H1 (cell line): ENCODE measurements at regions not wholly inside any gene's neighbourhood (a gene's known extent, or its start where the extent isn't known, plus 50 kb on each side); places are given as distances from the start of the nearest gene placed in this dataset.

Experiments
- CTCF ChIA-PET: fragments of 300-600 bp; sonication (Branson Sonifier 250); formaldehyde crosslinking; loops from one replicate; lab custom pipeline; 2021; ENCODE audit not compliant: partially characterized antibody; lab: Charles Lee
- POLR2A ChIA-PET: fragments of 300-600 bp; sonication (Branson Sonifier 250); formaldehyde crosslinking; loops from one replicate; lab custom pipeline; 2021; ENCODE audit warnings: inconsistent platforms; ENCODE audit not compliant: partially characterized antibody; lab: Charles Lee
- DNase-seq, 2 experiments: peaks; one replicate each; pipeline versions ENCODE4 v3.0.0 to v3.0.0-alpha.2; 2010 to 2022; ENCODE audit warnings: low spot score in 2 of 2, low read depth in 1 of 2, mixed read lengths in 1 of 2
- FAIRE-seq: peaks from 2 replicates; lab custom pipeline; 2011; peaks lifted over from hg19 to GRCh38; lab: Jason Lieb, UNC
- H2AFZ ChIP-seq: 2 replicates; pipeline ENCODE4 v1.8.1; 2012; ENCODE audit warnings: low read length, inconsistent platforms
- H2AK5ac ChIP-seq: 2 replicates; pipeline ENCODE4 v1.6.1; 2013; ENCODE audit warnings: low read depth, low read length
- H2BK120ac ChIP-seq: replicated peaks from 2 replicates; pipeline ENCODE3; 2013; ENCODE audit warnings: low read depth, low read length, inconsistent platforms
- H2BK12ac ChIP-seq: 2 replicates; pipeline ENCODE4 v1.6.1; 2013; ENCODE audit warnings: low read depth, low read length
- H2BK15ac ChIP-seq: 2 replicates; pipeline ENCODE4 v1.6.1; 2013; ENCODE audit warnings: low read length
- H2BK20ac ChIP-seq: 2 replicates; pipeline ENCODE4 v1.6.1; 2013; ENCODE audit warnings: low read length
- H2BK5ac ChIP-seq: 2 replicates; pipeline ENCODE4 v1.6.1; 2013; ENCODE audit warnings: low read depth, low read length
- H3K14ac ChIP-seq: 2 replicates; pipeline ENCODE4 v1.6.1; 2013; ENCODE audit warnings: inconsistent platforms; ENCODE audit not compliant: insufficient read length
- H3K18ac ChIP-seq: 2 replicates; pipeline ENCODE4 v1.6.1; 2013; ENCODE audit warnings: low read length; ENCODE audit errors: extremely low read depth
- H3K23ac ChIP-seq: 2 replicates; pipeline ENCODE4 v1.6.1; 2013; ENCODE audit warnings: inconsistent platforms; ENCODE audit not compliant: insufficient read length
- H3K23me2 ChIP-seq: 2 replicates; pipeline ENCODE4 v1.6.1; 2013; ENCODE audit warnings: low read depth, low read length
- H3K27ac ChIP-seq: 2 replicates; pipeline ENCODE4 v1.6.1; 2011; ENCODE audit warnings: low read depth, low read length, inconsistent platforms
- H3K27me3 ChIP-seq, 4 experiments: replicated peaks in 1 of 4; 1 replicate in 1 of 4; 2 replicates in 3 of 4; pipeline versions ENCODE4 v1.6.1 to v1.8.1; 2011 to 2013; ENCODE audit warnings: low read length in 3 of 4, mild to moderate bottlenecking in 3 of 4, inconsistent platforms in 2 of 4, mixed read lengths in 2 of 4, moderate library complexity in 1 of 4; ENCODE audit not compliant: control insufficient read depth in 3 of 4, insufficient read depth in 3 of 4; ENCODE audit errors: extremely low read depth in 1 of 4
- H3K36me3 ChIP-seq, 4 experiments: 2 replicates each; pipeline versions ENCODE4 v1.6.1 to v1.8.1; 2011 to 2013; ENCODE audit warnings: mild to moderate bottlenecking in 4 of 4, low read length in 3 of 4, moderate library complexity in 2 of 4, control low read depth in 1 of 4, inconsistent platforms in 1 of 4; ENCODE audit not compliant: insufficient read depth in 4 of 4, control insufficient read depth in 2 of 4
- H3K4ac ChIP-seq: replicated peaks from 2 replicates; pipeline ENCODE3; 2013; ENCODE audit warnings: low read length, low read depth, mixed read lengths, inconsistent platforms; ENCODE audit not compliant: insufficient read length
- H3K4me1 ChIP-seq, 4 experiments: replicated peaks in 1 of 4; 1 replicate in 1 of 4; 2 replicates in 3 of 4; pipeline versions ENCODE4 v1.6.1 to v1.8.1; 2011 to 2013; ENCODE audit warnings: low read length in 3 of 4, inconsistent platforms in 2 of 4, mixed read lengths in 1 of 4; ENCODE audit not compliant: insufficient read depth in 4 of 4, control insufficient read depth in 3 of 4
- H3K4me2 ChIP-seq, 2 experiments: 2 replicates each; pipeline versions ENCODE4 v1.6.1 to v1.8.1; 2011 to 2013; ENCODE audit warnings: low read depth in 2 of 2, low read length in 2 of 2, control low read depth in 1 of 2, inconsistent platforms in 1 of 2, mild to moderate bottlenecking in 1 of 2; ENCODE audit not compliant: insufficient read depth in 1 of 2
- H3K4me3 ChIP-seq, 4 experiments: fragments of 200-600, 300-600 bp in 1 of 4; sonication (generic), shearing (Covaris generic), sonication (Bioruptor Twin) in 1 of 4; 2 replicates each; pipeline versions ENCODE4 v1.5.1 to v1.8.1; 2011 to 2016; ENCODE audit warnings: low read length in 4 of 4, low read depth in 3 of 4, control low read depth in 2 of 4, inconsistent platforms in 2 of 4, mild to moderate bottlenecking in 2 of 4, mixed read lengths in 1 of 4, moderate library complexity in 1 of 4; ENCODE audit not compliant: insufficient read depth in 2 of 4; ENCODE audit errors: extremely low read depth in 1 of 4
- H3K56ac ChIP-seq: replicated peaks from 2 replicates; pipeline ENCODE3; 2013; ENCODE audit warnings: low read depth, mild to moderate bottlenecking, mixed read lengths, low read length, inconsistent platforms; ENCODE audit not compliant: insufficient read length
- H3K79me1 ChIP-seq: 2 replicates; pipeline ENCODE4 v1.6.1; 2013; ENCODE audit warnings: low read depth, low read length, control low read depth
- H3K79me2 ChIP-seq, 2 experiments: 2 replicates each; pipeline versions ENCODE4 v1.6.1 to v1.8.1; 2012 to 2013; ENCODE audit warnings: low read length in 2 of 2, mild to moderate bottlenecking in 2 of 2, inconsistent platforms in 1 of 2; ENCODE audit not compliant: insufficient read depth in 2 of 2, control insufficient read depth in 1 of 2
- H3K9ac ChIP-seq, 4 experiments: replicated peaks in 1 of 4; 1 replicate in 1 of 4; 2 replicates in 3 of 4; pipeline versions ENCODE4 v1.6.1 to v1.8.1; 2011 to 2013; ENCODE audit warnings: low read depth in 3 of 4, low read length in 3 of 4, control low read depth in 2 of 4, mild to moderate bottlenecking in 2 of 4, moderate library complexity in 2 of 4, inconsistent platforms in 1 of 4; ENCODE audit errors: extremely low read depth in 1 of 4
- H3K9me3 ChIP-seq, 2 experiments: 2 replicates each; pipeline versions ENCODE4 v1.6.1 to v1.8.1; 2012 to 2013; ENCODE audit warnings: mild to moderate bottlenecking in 2 of 2, moderate library complexity in 2 of 2, control low read depth in 1 of 2, inconsistent platforms in 1 of 2, low read depth in 1 of 2, low read length in 1 of 2, mixed read lengths in 1 of 2; ENCODE audit not compliant: insufficient read depth in 2 of 2
- H4K20me1 ChIP-seq, 2 experiments: replicated peaks in 1 of 2; 2 replicates each; pipeline versions ENCODE3 to v1.8.1; 2011 to 2013; ENCODE audit warnings: inconsistent platforms in 2 of 2, low read length in 2 of 2, mild to moderate bottlenecking in 1 of 2; ENCODE audit not compliant: insufficient read depth in 2 of 2, control insufficient read depth in 1 of 2
- H4K5ac ChIP-seq: 2 replicates; pipeline ENCODE4 v1.6.1; 2013; ENCODE audit warnings: low read length, low read depth, mixed read lengths, inconsistent platforms; ENCODE audit not compliant: insufficient read length
- H4K8ac ChIP-seq: 2 replicates; pipeline ENCODE4 v1.8.0; 2013; ENCODE audit warnings: mild to moderate bottlenecking, moderate library complexity, low read length, inconsistent platforms; ENCODE audit not compliant: insufficient read depth; ENCODE audit errors: extremely low read depth
- H4K91ac ChIP-seq: replicated peaks from 2 replicates; pipeline ENCODE3; 2013; ENCODE audit warnings: low read length, mixed read lengths, inconsistent platforms; ENCODE audit not compliant: insufficient read length
- BACH1 ChIP-seq: IDR thresholded peaks from 2 replicates; pipeline ENCODE4 v1.6.1; 2012; ENCODE audit warnings: low read length, improper control_type of control experiment
- JUN ChIP-seq: IDR thresholded peaks from 2 replicates; pipeline ENCODE4 v1.6.1; 2011; ENCODE audit warnings: low read depth, mild to moderate bottlenecking, improper control_type of control experiment, low read length
- RAD21 ChIP-seq, 2 experiments: IDR thresholded peaks in 1 of 2; conservative IDR thresholded peaks in 1 of 2; 2 replicates each; pipeline ENCODE4 v1.6.1; 2011; ENCODE audit warnings: low read depth in 2 of 2, low read length in 2 of 2, improper control_type of control experiment in 1 of 2, inconsistent platforms in 1 of 2, mild to moderate bottlenecking in 1 of 2, moderate library complexity in 1 of 2
- SIN3A ChIP-seq, 2 experiments: IDR thresholded peaks in 1 of 2; conservative IDR thresholded peaks in 1 of 2; 2 replicates each; pipeline ENCODE4 v1.6.1; 2011 to 2012; ENCODE audit warnings: low read length in 2 of 2, improper control_type of control experiment in 1 of 2, low read depth in 1 of 2, mild to moderate bottlenecking in 1 of 2
- YY1 ChIP-seq: IDR thresholded peaks from 2 replicates; pipeline ENCODE4 v1.6.1; 2011; ENCODE audit warnings: low read depth, mild to moderate bottlenecking, low read length
- WGBS, 2 experiments: shearing (Covaris generic) in 1 of 2; methylation state at CpG; one replicate each; pipeline versions ENCODE4 v1.1.6 to v1.1.7; 2013 to 2015; ENCODE audit warnings: low lambda C conversion rate in 2 of 2, mixed read lengths in 2 of 2, inconsistent platforms in 1 of 2, low coverage in 1 of 2, missing lambda C conversion rate in 1 of 2; ENCODE audit not compliant: insufficient replicate concordance in 2 of 2, insufficient coverage in 1 of 2, insufficient read length in 1 of 2; ENCODE audit errors: extremely low coverage in 1 of 2, missing lambda C conversion rate in 1 of 2; 5-methylcytosine and 5-hydroxymethylcytosine counted together

DNA sequence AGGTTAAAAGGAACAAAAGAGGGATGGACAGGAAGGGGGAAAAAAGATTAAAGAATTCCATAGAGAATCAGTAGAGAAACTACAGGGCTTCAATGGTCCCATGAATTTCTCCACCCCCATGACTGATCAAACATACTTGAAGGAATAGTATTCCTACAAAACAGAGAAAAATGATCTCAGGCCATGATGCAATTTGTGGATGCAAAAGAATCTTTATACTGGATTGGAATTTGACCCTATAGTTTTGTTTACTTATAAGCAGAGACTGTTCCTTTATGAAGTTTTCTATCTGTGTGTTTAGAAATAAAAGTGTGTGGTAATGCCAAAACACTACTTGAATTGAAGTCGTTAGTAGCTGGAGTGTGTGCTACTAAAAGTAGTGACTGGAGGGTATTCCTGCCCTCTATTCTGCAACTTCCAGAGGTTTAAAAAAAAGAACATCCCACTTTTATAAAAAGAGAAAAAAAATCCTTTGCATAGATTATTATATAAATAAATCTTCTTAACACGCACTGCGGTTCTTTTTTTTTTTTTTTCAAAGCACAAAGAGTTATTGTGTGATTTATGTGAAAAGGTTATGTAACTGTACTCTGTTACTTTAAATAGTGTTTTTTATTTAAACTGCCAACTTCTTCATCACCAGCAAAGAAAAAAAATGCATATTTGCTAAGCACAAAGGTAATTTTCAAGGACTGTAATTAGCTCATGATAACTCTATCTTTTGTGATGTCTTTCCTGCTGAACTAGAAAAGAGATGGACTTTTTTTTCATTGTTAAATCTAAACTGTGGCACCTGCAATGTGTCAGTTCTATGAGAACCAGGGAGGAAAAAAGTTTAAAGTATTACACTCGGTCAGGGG, 214.5 kb upstream of the CITED2 start:
- H4K91ac ChIP-seq: no peak overlapping the region
- H3K23ac ChIP-seq: no peak overlapping the region
- TF ChIP-seq RAD21 (IDR thresholded peaks at IDR 0.05 in 1 of 2, conservative IDR thresholded peaks at IDR 0.05 in 1 of 2; ENCODE audit: low read depth in 2 of 2, low read length in 2 of 2): no peak
- no peak for TF ChIP-seq JUN
- no peak for TF ChIP-seq YY1
- TF ChIP-seq BACH1: no peak
- TF ChIP-seq SIN3A (conservative IDR thresholded peaks at IDR 0.05 in 1 of 2, IDR thresholded peaks at IDR 0.05 in 1 of 2; ENCODE audit: low read depth in 1 of 2, low read length in 2 of 2): no peak
- H3K18ac ChIP-seq: no peak overlapping the region
- no peak overlapping the region for H2BK20ac ChIP-seq
- no peak overlapping the region for H3K4me2 ChIP-seq
- H3K23me2 ChIP-seq: no peaks in the 10 kb centered on the region
- H3K36me3 ChIP-seq: no peaks in the 10 kb centered on the region
- ChIA-PET CTCF (interaction anchor here (1.2 kb wide), 1 partner anchor 219 kb away, joined by 3 read pairs; no protein-coding TSS in a partner anchor), POLR2A (interaction anchor here (1.3 kb wide), 1 partner anchor 214 kb away, joined by 3 read pairs; the partner anchor contains the start of gene CITED2)
- H3K4me1 ChIP-seq: no peaks in the 10 kb centered on the region
- no peak overlapping the region for H3K9ac ChIP-seq
- WGBS, 2 experiments: 94% methylated on average over 4 of the region's 4 CpGs; no CpG with 5 or more reads in 1 of the 2 experiments
- no peaks in the 10 kb centered on the region for H3K79me1 ChIP-seq
- no peak overlapping the region for H2BK15ac ChIP-seq
- no peak overlapping the region for H2BK5ac ChIP-seq
- H4K5ac ChIP-seq: no peak overlapping the region
- H3K27ac ChIP-seq: no peak overlapping the region
- no peak for DNase-seq
- no peak overlapping the region for H2BK120ac ChIP-seq
- H4K20me1 ChIP-seq: no peaks in the 10 kb centered on the region
- H2BK12ac ChIP-seq: no peak overlapping the region
- no peak for FAIRE-seq
- no peaks in the 10 kb centered on the region for H3K79me2 ChIP-seq
- no peak overlapping the region for H4K8ac ChIP-seq
- no peak overlapping the region for H3K4me3 ChIP-seq
- no peak overlapping the region for H2AFZ ChIP-seq
- no peak overlapping the region for H3K4ac ChIP-seq
- no peak overlapping the region for H2AK5ac ChIP-seq
- H3K9me3 ChIP-seq: no peaks in the 10 kb centered on the region
- H3K56ac ChIP-seq: no peak overlapping the region
- H3K27me3 ChIP-seq: no peaks in the 10 kb centered on the region
- no peak overlapping the region for H3K14ac ChIP-seq
